ENCODE measurements at regions not wholly inside any gene's neighbourhood (a gene's known extent, or its start where the extent isn't known, plus 50 kb on each side); places are given as distances from the start of the nearest gene placed in this dataset.

- Histone ChIP-seq H3K27ac (no peak overlapping the region), H3K4me2 (no peak overlapping the region), H3K9me3 (no peaks in the 10 kb centered on the region), H3K4me3 (no peak overlapping the region), H3K4me1 (no peaks in the 10 kb centered on the region)
- ChIA-PET POLR2A (no interaction called here), CTCF (no interaction called here)
- TF ChIP-seq PBX3 (IDR thresholded peaks at IDR 0.05), result no peak
- no peak for TF ChIP-seq RNF2 (IDR thresholded peaks at IDR 0.05; ENCODE audit: borderline replicate concordance, low read depth)
- no peak for TF ChIP-seq CHD2 (IDR thresholded peaks at IDR 0.05; ENCODE audit: low read length, partially characterized antibody)
- TF ChIP-seq CHD4 (IDR thresholded peaks at IDR 0.05; ENCODE audit: borderline replicate concordance), result no peak
- TF ChIP-seq GATA3 (IDR thresholded peaks at IDR 0.05; ENCODE audit: borderline replicate concordance), result no peak
- TF ChIP-seq HEYL (CRISPR knock-in tag; IDR thresholded peaks at IDR 0.05), result no peak
- no peak for TF ChIP-seq JUNB (IDR thresholded peaks at IDR 0.05)
- TF ChIP-seq HOXB5 (CRISPR knock-in tag; IDR thresholded peaks at IDR 0.05), result no peak
- no peak for TF ChIP-seq FOXS1 (CRISPR knock-in tag; IDR thresholded peaks at IDR 0.05)
- TF ChIP-seq FOSB (CRISPR knock-in tag; IDR thresholded peaks at IDR 0.05), result no peak
- no peak for TF ChIP-seq HOXB13 (CRISPR knock-in tag; IDR thresholded peaks at IDR 0.05; ENCODE audit: low read depth)
- no peak for TF ChIP-seq PHF8 (IDR thresholded peaks at IDR 0.05; ENCODE audit: borderline replicate concordance, low read depth)
- TF ChIP-seq ELK1 (IDR thresholded peaks at IDR 0.05; ENCODE audit: low read depth, low read length), result no peak
- no peak for TF ChIP-seq POLR2A (IDR thresholded peaks at IDR 0.05; ENCODE audit: low read length)
- TF ChIP-seq RARB (CRISPR knock-in tag; IDR thresholded peaks at IDR 0.05), result no peak
- no peak for TF ChIP-seq ZNF302 (CRISPR knock-in tag; IDR thresholded peaks at IDR 0.05)
- no peak for FAIRE-seq
- 87% methylated on average over 1 of the region's 1 CpG for WGBS (ENCODE audit: missing lambda C conversion rate)
- no peak for ATAC-seq
- no peak for DNase-seq (ENCODE audit: low read depth in 1 of 2, low spot score in 1 of 2)
These were observed 89.8 kb upstream of the NPVF start for GRCh38 chr7:25318047-25318446.

- H3K9me3 ChIP-seq, result no peaks in the 10 kb centered on the region
- 0% methylated on average over 1 of the region's 1 CpG for WGBS (ENCODE audit: missing lambda C conversion rate)
- H3K4me1 ChIP-seq, result no peaks in the 10 kb centered on the region
- CTCF ChIA-PET, result no interaction called here
- ATAC-seq (no peak), FAIRE-seq (no peak), DNase-seq (ENCODE audit: low read depth in 1 of 2, low spot score in 1 of 2) (no peak)
- POLR2A ChIA-PET, result no interaction called here
- H3K4me3 ChIP-seq, result no peak overlapping the region
- no peak for TF ChIP-seq ZFP36 (IDR thresholded peaks at IDR 0.05; ENCODE audit: borderline replicate concordance, partially characterized antibody)
- TF ChIP-seq SMC3 (IDR thresholded peaks at IDR 0.05), result no peak
- no peak for TF ChIP-seq HOXB13 (CRISPR knock-in tag; IDR thresholded peaks at IDR 0.05; ENCODE audit: low read depth)
- no peak for TF ChIP-seq RFX5 (IDR thresholded peaks at IDR 0.05)
- TF ChIP-seq HOXB5 (CRISPR knock-in tag; IDR thresholded peaks at IDR 0.05), result no peak
- TF ChIP-seq PBX3 (IDR thresholded peaks at IDR 0.05), result no peak
- no peak for TF ChIP-seq ELK1 (IDR thresholded peaks at IDR 0.05; ENCODE audit: low read depth, low read length)
- TF ChIP-seq CHD4 (IDR thresholded peaks at IDR 0.05; ENCODE audit: borderline replicate concordance), result no peak
- no peak for TF ChIP-seq E2F6 (IDR thresholded peaks at IDR 0.05; ENCODE audit: borderline replicate concordance, low read depth)
- TF ChIP-seq ESRRA (IDR thresholded peaks at IDR 0.05; ENCODE audit: borderline replicate concordance, low read length), result no peak
- no peak for TF ChIP-seq MAZ (IDR thresholded peaks at IDR 0.05; ENCODE audit: borderline replicate concordance, low read depth, low read length)
- no peak for TF ChIP-seq RNF2 (IDR thresholded peaks at IDR 0.05; ENCODE audit: borderline replicate concordance, low read depth)
- TF ChIP-seq ZNF302 (CRISPR knock-in tag; IDR thresholded peaks at IDR 0.05), result no peak
- H3K27ac ChIP-seq, result no peak overlapping the region
- H3K4me2 ChIP-seq, result no peak overlapping the region
These were observed 91.4 kb upstream of the NPVF start for GRCh38 chr7:25319707-25320106.

Measured in A549 (cell line).